ENCODE measurements at regions not wholly inside any gene's neighbourhood (a gene's known extent, or its start where the extent isn't known, plus 50 kb on each side); places are given as distances from the start of the nearest gene placed in this dataset.

DNA sequence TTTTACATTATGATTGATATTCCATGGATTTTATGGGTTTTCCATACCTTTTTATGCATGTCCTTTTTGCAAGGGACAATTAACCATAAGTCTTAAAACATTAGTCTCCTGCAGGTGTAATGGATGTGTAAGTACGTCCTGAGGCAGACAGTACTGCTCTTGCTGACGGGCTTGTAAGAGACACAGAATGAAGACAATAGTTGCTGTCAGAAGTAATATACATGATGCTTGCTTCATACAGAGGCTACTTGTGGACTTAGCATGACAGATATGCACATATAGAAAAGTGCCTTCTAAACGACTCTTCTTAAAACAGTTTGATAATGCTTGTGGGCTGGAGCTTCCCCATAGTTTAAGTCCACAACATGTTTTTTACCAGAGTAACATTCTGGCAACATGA, 182.7 kb downstream of the SPATA31D1 start:
- Histone ChIP-seq H3K27ac (ENCODE audit: low read depth, low read length) (no peak overlapping the region), H3K4me3 (ENCODE audit: low read length in 3 of 3) (no peak overlapping the region), H3K9me3 (ENCODE audit: control insufficient read depth in 3 of 3, low read length in 3 of 3) (no peaks in the 10 kb centered on the region), H3K9ac (ENCODE audit: low read depth in 1 of 3, low read length in 3 of 3) (no peak overlapping the region), H3K4me1 (ENCODE audit: control insufficient read depth in 3 of 3, insufficient read depth in 3 of 3, low read length in 3 of 3) (no peaks in the 10 kb centered on the region), H3K36me3 (ENCODE audit: control insufficient read depth in 3 of 3, insufficient read depth in 3 of 3, low read length in 3 of 3) (no peaks in the 10 kb centered on the region), H3K27me3 (ENCODE audit: control insufficient read depth in 3 of 3, insufficient read depth in 3 of 3, low read length in 3 of 3) (no peaks in the 10 kb centered on the region)

DNA sequence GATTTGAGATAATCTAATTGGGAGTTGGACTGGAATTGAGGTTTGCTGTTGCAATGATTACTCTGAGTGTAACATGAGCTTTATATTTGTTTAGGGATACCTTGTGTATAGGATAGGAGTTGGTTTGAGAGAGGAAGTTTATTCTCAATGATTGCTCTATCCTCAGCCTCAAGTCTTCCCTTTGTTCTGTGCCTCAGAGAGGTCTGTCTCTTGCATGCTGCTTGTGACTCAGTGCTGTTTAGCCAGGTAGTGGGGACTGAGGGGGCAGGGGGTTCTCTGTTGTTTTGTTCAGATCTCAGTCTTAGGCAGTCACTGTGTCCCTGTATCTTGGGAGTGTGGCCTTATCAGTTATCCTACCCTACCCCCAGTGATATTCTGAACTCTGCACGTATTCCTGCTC, 192.1 kb downstream of the SPATA31D1 start:
- Histone ChIP-seq H3K9ac (ENCODE audit: low read depth in 1 of 3, low read length in 3 of 3) (no peak overlapping the region), H3K27me3 (ENCODE audit: control insufficient read depth in 3 of 3, insufficient read depth in 3 of 3, low read length in 3 of 3) (no peaks in the 10 kb centered on the region), H3K36me3 (ENCODE audit: control insufficient read depth in 3 of 3, insufficient read depth in 3 of 3, low read length in 3 of 3) (no peaks in the 10 kb centered on the region)

DNA sequence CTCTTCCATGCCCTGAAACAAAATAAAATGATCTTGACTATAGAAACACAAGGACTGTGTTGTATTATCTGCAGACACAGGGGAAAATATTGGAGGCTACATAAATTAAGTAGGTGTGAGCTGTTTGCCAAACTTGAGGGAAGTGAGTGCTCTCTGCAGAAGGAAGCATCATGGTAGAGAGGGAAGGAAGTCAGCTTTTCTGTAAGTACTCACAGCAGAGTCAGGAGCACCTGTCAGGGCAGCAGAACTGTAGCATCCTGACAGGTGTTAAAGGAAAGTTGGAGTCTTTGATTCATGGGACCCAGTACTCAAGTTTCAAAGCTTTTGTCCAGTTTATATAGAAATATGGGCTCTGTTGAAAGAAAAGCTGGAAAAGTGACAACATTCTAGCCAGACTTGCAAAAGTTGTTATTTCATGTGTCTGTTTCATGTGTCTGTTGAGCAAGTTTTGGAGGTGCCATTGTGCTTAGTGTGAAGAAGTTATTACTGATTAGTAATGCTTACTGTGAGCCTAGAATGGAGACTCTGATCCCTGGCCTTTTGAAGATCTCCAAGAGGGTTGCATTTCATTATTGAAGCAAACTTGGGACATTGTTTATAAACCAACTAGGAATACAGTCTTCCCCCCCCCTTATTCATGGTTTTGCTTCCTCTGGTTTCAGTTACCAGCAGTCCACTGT, 194.7 kb downstream of the SPATA31D1 start:
- H3K9ac ChIP-seq (ENCODE audit: low read depth in 1 of 3, low read length in 3 of 3), result no peak overlapping the region
- H3K4me1 ChIP-seq (ENCODE audit: control insufficient read depth in 3 of 3, insufficient read depth in 3 of 3, low read length in 3 of 3), result no peaks in the 10 kb centered on the region
- no peaks in the 10 kb centered on the region for H3K36me3 ChIP-seq (ENCODE audit: control insufficient read depth in 3 of 3, insufficient read depth in 3 of 3, low read length in 3 of 3)
- H3K27ac ChIP-seq (ENCODE audit: low read depth, low read length), result no peak overlapping the region
- H3K4me3 ChIP-seq (ENCODE audit: low read length in 3 of 3), result no peak overlapping the region
- H3K9me3 ChIP-seq (ENCODE audit: control insufficient read depth in 3 of 3, low read length in 3 of 3), result no peaks in the 10 kb centered on the region
- no peaks in the 10 kb centered on the region for H3K27me3 ChIP-seq (ENCODE audit: control insufficient read depth in 3 of 3, insufficient read depth in 3 of 3, low read length in 3 of 3)

More for the DNA sequence above, 192.1 kb downstream of the SPATA31D1 start:
- Histone ChIP-seq H3K27ac (ENCODE audit: low read depth, low read length) (no peak overlapping the region), H3K9me3 (ENCODE audit: control insufficient read depth in 3 of 3, low read length in 3 of 3) (no peaks in the 10 kb centered on the region), H3K4me3 (ENCODE audit: low read length in 3 of 3) (no peak overlapping the region), H3K4me1 (ENCODE audit: control insufficient read depth in 3 of 3, insufficient read depth in 3 of 3, low read length in 3 of 3) (no peaks in the 10 kb centered on the region)

DNA sequence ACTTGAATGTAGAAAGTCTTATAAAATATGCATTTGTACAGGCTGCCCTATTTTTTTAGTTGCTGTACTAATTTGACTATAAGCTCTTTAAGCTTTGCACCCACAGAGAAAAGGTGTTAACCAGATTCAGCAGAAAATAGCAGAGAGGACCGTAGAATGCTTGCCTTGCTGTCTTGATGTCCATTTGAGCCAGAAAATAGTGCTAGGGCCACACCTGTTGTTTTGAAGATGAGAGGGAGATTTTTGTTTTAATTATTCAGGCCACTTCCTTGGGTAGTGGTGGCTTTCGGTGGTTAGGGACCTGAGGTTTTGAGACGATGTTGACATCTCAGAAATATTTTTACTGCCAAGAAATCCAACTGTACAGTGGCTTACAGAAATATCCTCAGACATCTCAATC, 196.0 kb downstream of the SPATA31D1 start:
- no peak overlapping the region for H3K9ac ChIP-seq (ENCODE audit: low read depth in 1 of 3, low read length in 3 of 3)
- no peak overlapping the region for H3K27ac ChIP-seq (ENCODE audit: low read depth, low read length)
- H3K27me3 ChIP-seq (ENCODE audit: control insufficient read depth in 3 of 3, insufficient read depth in 3 of 3, low read length in 3 of 3), result no peaks in the 10 kb centered on the region
- no peaks in the 10 kb centered on the region for H3K9me3 ChIP-seq (ENCODE audit: control insufficient read depth in 3 of 3, low read length in 3 of 3)
- H3K4me1 ChIP-seq (ENCODE audit: control insufficient read depth in 3 of 3, insufficient read depth in 3 of 3, low read length in 3 of 3), result no peaks in the 10 kb centered on the region
- no peak overlapping the region for H3K4me3 ChIP-seq (ENCODE audit: low read length in 3 of 3)
- H3K36me3 ChIP-seq (ENCODE audit: control insufficient read depth in 3 of 3, insufficient read depth in 3 of 3, low read length in 3 of 3), result no peaks in the 10 kb centered on the region

DNA sequence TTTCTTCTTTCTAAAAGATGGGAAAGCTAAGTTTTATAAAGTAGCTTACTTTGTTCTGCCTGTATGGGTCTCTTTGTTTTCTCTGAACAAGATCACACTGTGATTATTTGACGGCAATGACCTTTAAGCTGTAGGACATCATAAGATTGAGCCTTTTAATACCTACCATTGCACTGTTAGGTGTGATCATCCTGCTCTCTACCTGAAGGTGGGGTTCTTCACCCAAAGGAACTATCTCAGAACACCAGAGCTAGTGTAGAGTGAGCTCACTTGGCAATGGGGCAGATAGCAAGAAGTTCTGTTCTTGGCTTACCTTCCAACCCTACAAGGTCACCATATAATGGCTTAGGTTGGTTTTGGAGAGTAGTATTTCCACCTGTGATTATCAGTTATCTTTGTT, 200.2 kb downstream of the SPATA31D1 start:
- Histone ChIP-seq H3K9me3 (ENCODE audit: control insufficient read depth in 3 of 3, low read length in 3 of 3) (no peaks in the 10 kb centered on the region), H3K9ac (ENCODE audit: low read depth in 1 of 3, low read length in 3 of 3) (no peak overlapping the region), H3K27me3 (ENCODE audit: control insufficient read depth in 3 of 3, insufficient read depth in 3 of 3, low read length in 3 of 3) (no peaks in the 10 kb centered on the region), H3K4me1 (ENCODE audit: control insufficient read depth in 3 of 3, insufficient read depth in 3 of 3, low read length in 3 of 3) (no peaks in the 10 kb centered on the region), H3K4me3 (ENCODE audit: low read length in 3 of 3) (no peak overlapping the region), H3K27ac (ENCODE audit: low read depth, low read length) (no peak overlapping the region), H3K36me3 (ENCODE audit: control insufficient read depth in 3 of 3, insufficient read depth in 3 of 3, low read length in 3 of 3) (no peaks in the 10 kb centered on the region)

DNA sequence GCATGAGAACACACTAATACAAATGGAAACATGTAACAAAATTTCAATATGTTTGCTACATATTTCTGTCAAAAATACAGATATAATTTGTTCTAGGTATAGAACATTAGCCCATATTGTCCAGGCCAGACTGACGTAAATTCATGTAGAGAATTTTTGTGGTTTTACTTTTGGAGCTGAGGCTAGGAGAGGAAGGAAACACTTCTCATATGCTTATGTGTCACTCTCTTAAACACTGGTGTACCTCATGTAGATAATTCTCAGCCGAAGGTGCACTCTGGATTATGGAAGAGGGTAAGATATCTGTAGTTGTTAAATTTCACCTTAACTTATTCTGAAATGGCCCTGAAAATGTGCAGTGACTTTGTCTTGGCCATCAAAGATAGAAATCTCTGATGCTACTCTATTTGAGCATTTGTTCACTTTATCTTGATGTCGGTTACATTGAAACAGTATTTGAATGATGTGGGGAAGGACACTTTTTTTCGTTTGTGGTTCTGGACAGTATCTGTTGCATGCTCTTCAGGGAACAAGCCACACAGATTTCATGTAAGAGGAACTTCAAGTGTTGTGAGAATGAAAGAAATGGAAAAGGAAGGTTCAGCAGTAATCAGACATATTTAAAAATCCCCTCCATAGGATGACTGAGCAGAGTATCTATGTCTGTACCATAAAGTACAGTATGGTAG, 202.7 kb downstream of the SPATA31D1 start:
- no peak overlapping the region for H3K27ac ChIP-seq (ENCODE audit: low read depth, low read length)
- H3K36me3 ChIP-seq (ENCODE audit: control insufficient read depth in 3 of 3, insufficient read depth in 3 of 3, low read length in 3 of 3), result no peaks in the 10 kb centered on the region
- no peaks in the 10 kb centered on the region for H3K27me3 ChIP-seq (ENCODE audit: control insufficient read depth in 3 of 3, insufficient read depth in 3 of 3, low read length in 3 of 3)
- H3K9me3 ChIP-seq (ENCODE audit: control insufficient read depth in 3 of 3, low read length in 3 of 3), result no peaks in the 10 kb centered on the region
- no peak overlapping the region for H3K4me3 ChIP-seq (ENCODE audit: low read length in 3 of 3)
- H3K4me1 ChIP-seq (ENCODE audit: control insufficient read depth in 3 of 3, insufficient read depth in 3 of 3, low read length in 3 of 3), result no peaks in the 10 kb centered on the region
- H3K9ac ChIP-seq (ENCODE audit: low read depth in 1 of 3, low read length in 3 of 3), result no peak overlapping the region

DNA sequence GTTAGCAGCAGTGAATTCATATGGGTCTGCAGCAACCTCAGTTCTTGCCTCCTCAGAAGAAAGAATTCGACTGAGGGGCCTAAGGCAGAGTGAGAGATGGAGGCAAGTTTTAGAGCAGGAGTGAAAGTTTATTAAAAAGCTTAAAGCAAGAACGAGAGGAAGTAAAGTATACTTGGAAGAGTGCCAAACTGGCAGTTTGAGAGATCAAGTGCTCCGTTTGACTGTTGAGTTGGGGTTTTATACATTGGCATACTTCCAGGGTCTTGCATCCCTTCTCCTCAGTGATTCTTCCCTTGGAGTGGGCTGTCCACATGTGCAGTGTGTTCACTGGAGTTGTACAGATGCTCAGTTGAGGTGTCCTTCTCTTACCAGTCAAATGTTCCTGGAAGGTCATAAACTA, 203.6 kb downstream of the SPATA31D1 start:
- Histone ChIP-seq H3K4me3 (ENCODE audit: low read length in 3 of 3) (no peak overlapping the region), H3K27me3 (ENCODE audit: control insufficient read depth in 3 of 3, insufficient read depth in 3 of 3, low read length in 3 of 3) (no peaks in the 10 kb centered on the region), H3K9ac (ENCODE audit: low read depth in 1 of 3, low read length in 3 of 3) (no peak overlapping the region), H3K27ac (ENCODE audit: low read depth, low read length) (no peak overlapping the region), H3K9me3 (ENCODE audit: control insufficient read depth in 3 of 3, low read length in 3 of 3) (no peaks in the 10 kb centered on the region), H3K4me1 (ENCODE audit: control insufficient read depth in 3 of 3, insufficient read depth in 3 of 3, low read length in 3 of 3) (no peaks in the 10 kb centered on the region), H3K36me3 (ENCODE audit: control insufficient read depth in 3 of 3, insufficient read depth in 3 of 3, low read length in 3 of 3) (no peaks in the 10 kb centered on the region)

DNA sequence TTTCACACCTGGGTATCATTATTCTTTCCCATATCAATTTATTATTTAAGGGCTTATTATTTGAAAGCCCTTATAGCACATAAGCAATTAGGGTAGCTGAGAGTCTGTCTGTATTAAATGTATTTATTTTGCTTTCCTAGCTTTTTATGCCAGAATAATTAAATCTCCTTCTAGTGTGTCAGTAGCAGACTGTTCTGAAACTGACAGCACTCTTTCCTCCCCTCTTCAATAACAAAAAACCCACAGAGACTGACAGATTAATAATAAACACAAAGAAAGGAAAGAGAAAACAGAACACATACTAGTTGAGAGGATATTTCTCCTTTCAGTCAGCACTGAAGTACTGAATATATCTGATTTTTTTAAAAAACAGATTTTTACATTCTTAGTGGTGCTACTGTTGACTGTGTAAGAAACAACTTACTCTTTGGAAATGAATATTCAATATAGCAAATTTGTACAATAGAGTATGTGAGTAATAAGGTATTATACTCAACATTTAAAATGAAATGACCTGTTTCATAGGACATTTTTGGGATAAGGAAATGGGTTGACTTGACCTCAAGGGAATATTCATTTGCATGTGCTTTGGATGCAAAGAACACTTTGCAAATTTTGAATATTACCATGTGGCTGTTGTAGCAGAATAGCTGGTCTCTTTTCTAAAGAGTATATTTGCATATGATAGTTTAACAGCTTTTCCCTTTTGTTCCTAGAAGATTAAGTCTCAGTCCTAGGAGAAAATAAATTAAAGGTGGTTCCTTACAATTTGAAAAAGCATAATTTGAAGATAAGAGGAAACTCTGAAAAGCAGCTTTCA, 208.3 kb downstream of the SPATA31D1 start:
- H3K4me1 ChIP-seq (ENCODE audit: control insufficient read depth in 3 of 3, insufficient read depth in 3 of 3, low read length in 3 of 3), result no peaks in the 10 kb centered on the region
- no peaks in the 10 kb centered on the region for H3K27me3 ChIP-seq (ENCODE audit: control insufficient read depth in 3 of 3, insufficient read depth in 3 of 3, low read length in 3 of 3)
- no peak overlapping the region for H3K9ac ChIP-seq (ENCODE audit: low read depth in 1 of 3, low read length in 3 of 3)
- no peaks in the 10 kb centered on the region for H3K36me3 ChIP-seq (ENCODE audit: control insufficient read depth in 3 of 3, insufficient read depth in 3 of 3, low read length in 3 of 3)
- no peak overlapping the region for H3K27ac ChIP-seq (ENCODE audit: low read depth, low read length)
- no peak overlapping the region for H3K4me3 ChIP-seq (ENCODE audit: low read length in 3 of 3)
- no peaks in the 10 kb centered on the region for H3K9me3 ChIP-seq (ENCODE audit: control insufficient read depth in 3 of 3, low read length in 3 of 3)

DNA sequence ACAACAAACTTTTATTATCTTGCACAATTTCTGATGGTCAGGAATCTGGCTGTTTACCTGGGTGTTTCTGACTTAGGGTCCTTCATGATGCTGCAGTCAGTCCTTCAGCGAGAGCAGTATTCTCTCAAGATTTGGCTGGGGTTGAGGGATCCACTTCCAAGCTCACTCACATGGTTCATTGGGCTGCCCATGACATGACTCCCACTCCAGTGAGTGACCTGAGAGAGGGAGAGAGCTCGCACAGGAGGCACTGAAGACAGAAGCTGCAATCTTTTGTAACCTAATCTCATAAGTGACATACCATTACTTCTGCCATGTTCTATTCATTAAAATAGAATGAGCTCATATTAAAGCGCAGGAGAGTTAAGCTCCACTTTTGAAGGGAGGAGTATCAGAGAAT, 212.6 kb downstream of the SPATA31D1 start:
- no peak overlapping the region for H3K27ac ChIP-seq (ENCODE audit: low read depth, low read length)

DNA sequence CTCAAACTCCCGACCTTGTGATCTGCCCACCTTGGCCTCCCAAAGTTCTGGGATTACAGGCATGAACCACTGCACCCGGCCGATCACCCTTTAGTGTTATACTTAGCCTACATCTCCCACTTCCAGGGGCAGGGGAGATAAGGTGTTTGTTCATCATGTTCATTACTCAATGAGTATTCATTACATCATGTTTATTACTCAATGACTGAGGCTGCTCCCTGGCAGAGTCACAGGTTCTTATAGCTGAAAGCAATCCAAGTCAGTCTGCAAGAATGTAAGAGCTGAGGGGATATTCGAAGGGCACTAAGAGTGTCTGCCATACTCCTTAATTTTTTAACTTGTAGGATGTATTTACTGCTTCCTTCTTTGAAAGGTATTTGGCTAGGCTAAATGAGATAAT, 214.2 kb downstream of the SPATA31D1 start:
- no peak overlapping the region for H3K4me3 ChIP-seq (ENCODE audit: low read length in 3 of 3)
- no peaks in the 10 kb centered on the region for H3K36me3 ChIP-seq (ENCODE audit: control insufficient read depth in 3 of 3, insufficient read depth in 3 of 3, low read length in 3 of 3)
- H3K4me1 ChIP-seq (ENCODE audit: control insufficient read depth in 3 of 3, insufficient read depth in 3 of 3, low read length in 3 of 3), result no peaks in the 10 kb centered on the region
- H3K27me3 ChIP-seq (ENCODE audit: control insufficient read depth in 3 of 3, insufficient read depth in 3 of 3, low read length in 3 of 3), result no peaks in the 10 kb centered on the region
- no peak overlapping the region for H3K27ac ChIP-seq (ENCODE audit: low read depth, low read length)
- no peak overlapping the region for H3K9ac ChIP-seq (ENCODE audit: low read depth in 1 of 3, low read length in 3 of 3)
- no peaks in the 10 kb centered on the region for H3K9me3 ChIP-seq (ENCODE audit: control insufficient read depth in 3 of 3, low read length in 3 of 3)

More for the DNA sequence above, 212.6 kb downstream of the SPATA31D1 start:
- Histone ChIP-seq H3K9me3 (ENCODE audit: control insufficient read depth in 3 of 3, low read length in 3 of 3) (no peaks in the 10 kb centered on the region), H3K4me3 (ENCODE audit: low read length in 3 of 3) (no peak overlapping the region), H3K4me1 (ENCODE audit: control insufficient read depth in 3 of 3, insufficient read depth in 3 of 3, low read length in 3 of 3) (no peaks in the 10 kb centered on the region), H3K36me3 (ENCODE audit: control insufficient read depth in 3 of 3, insufficient read depth in 3 of 3, low read length in 3 of 3) (no peaks in the 10 kb centered on the region), H3K27me3 (ENCODE audit: control insufficient read depth in 3 of 3, insufficient read depth in 3 of 3, low read length in 3 of 3) (no peaks in the 10 kb centered on the region), H3K9ac (ENCODE audit: low read depth in 1 of 3, low read length in 3 of 3) (no peak overlapping the region)

All from skeletal muscle tissue (tissue), 3 donors.